H9 (cell line): ENCODE measurements at regions not wholly inside any gene's neighbourhood (a gene's known extent, or its start where the extent isn't known, plus 50 kb on each side); places are given as distances from the start of the nearest gene placed in this dataset.

Experiments
- DNase-seq: peaks from one replicate; pipeline ENCODE4 v3.0.0-alpha.2; 2017
- H2AFZ ChIP-seq: one replicate; pipeline ENCODE4 v1.6.1; 2013; ENCODE audit warnings: mild to moderate bottlenecking, low read length, control low read depth, moderate library complexity
- H2AK5ac ChIP-seq: 2 replicates; pipeline ENCODE4 v1.6.1; 2013; ENCODE audit warnings: low read length, control low read depth, mixed read lengths; ENCODE audit not compliant: insufficient read length
- H2BK120ac ChIP-seq: one replicate; pipeline ENCODE4 v1.6.1; 2013; ENCODE audit warnings: low read depth, mild to moderate bottlenecking, low read length, control low read depth, inconsistent platforms; ENCODE audit not compliant: poor library complexity, severe bottlenecking
- H2BK12ac ChIP-seq: 2 replicates; pipeline ENCODE4 v1.6.1; 2013; ENCODE audit warnings: low read length, control low read depth, mixed read lengths, low read depth; ENCODE audit not compliant: insufficient read length
- H2BK15ac ChIP-seq: 2 replicates; pipeline ENCODE4 v1.6.1; 2013; ENCODE audit warnings: low read depth, low read length, control low read depth
- H2BK20ac ChIP-seq: one replicate; pipeline ENCODE4 v1.6.1; 2013; ENCODE audit warnings: low read depth, mild to moderate bottlenecking, low read length, control low read depth, inconsistent platforms; ENCODE audit not compliant: poor library complexity, severe bottlenecking
- H2BK5ac ChIP-seq: 2 replicates; pipeline ENCODE4 v1.6.1; 2013; ENCODE audit warnings: low read length, control low read depth, mixed read lengths; ENCODE audit not compliant: insufficient read length
- H3K14ac ChIP-seq: 2 replicates; pipeline ENCODE4 v1.6.1; 2013; ENCODE audit warnings: low read length, control low read depth; ENCODE audit not compliant: insufficient read depth
- H3K18ac ChIP-seq: 2 replicates; pipeline ENCODE4 v1.6.1; 2013; ENCODE audit warnings: low read depth, mild to moderate bottlenecking, mixed read lengths, low read length, control low read depth; ENCODE audit not compliant: insufficient read length
- H3K23ac ChIP-seq: 2 replicates; pipeline ENCODE4 v1.6.1; 2013; ENCODE audit warnings: low read length, control low read depth, mixed read lengths, low read depth; ENCODE audit not compliant: insufficient read length
- H3K23me2 ChIP-seq: 2 replicates; pipeline ENCODE4 v1.6.1; 2013; ENCODE audit warnings: low read depth, mild to moderate bottlenecking, mixed read lengths, low read length, control low read depth; ENCODE audit not compliant: insufficient read length, poor library complexity, severe bottlenecking
- H3K27ac ChIP-seq: 2 replicates; pipeline ENCODE4 v1.5.1; 2013; ENCODE audit warnings: low read length, control low read depth, mixed read lengths, low read depth; ENCODE audit not compliant: insufficient read length
- H3K27me3 ChIP-seq: 2 replicates; pipeline ENCODE4 v1.6.1; 2013; ENCODE audit warnings: low read length, control low read depth, inconsistent platforms; ENCODE audit not compliant: insufficient read depth
- H3K4ac ChIP-seq: 2 replicates; pipeline ENCODE4 v1.6.1; 2013; ENCODE audit warnings: low read depth, mild to moderate bottlenecking, control low read depth, inconsistent platforms, low read length, moderate library complexity
- H3K4me1 ChIP-seq: 2 replicates; pipeline ENCODE4 v1.6.1; 2013; ENCODE audit warnings: low read length, control low read depth, inconsistent platforms; ENCODE audit not compliant: insufficient read depth
- H3K4me2 ChIP-seq: 2 replicates; pipeline ENCODE4 v1.6.1; 2013; ENCODE audit warnings: low read length, control low read depth, mixed read lengths; ENCODE audit not compliant: insufficient read length, insufficient read depth
- H3K56ac ChIP-seq: 2 replicates; pipeline ENCODE4 v1.6.1; 2013; ENCODE audit warnings: low read depth, mild to moderate bottlenecking, mixed read lengths, low read length, control low read depth; ENCODE audit not compliant: insufficient read length
- H3K79me1 ChIP-seq: 2 replicates; pipeline ENCODE4 v1.6.1; 2013; ENCODE audit warnings: low read depth, mild to moderate bottlenecking, moderate library complexity, low read length, control low read depth, inconsistent platforms; ENCODE audit not compliant: insufficient read depth, poor library complexity, severe bottlenecking
- H3K79me2 ChIP-seq: 2 replicates; pipeline ENCODE4 v1.6.1; 2013; ENCODE audit warnings: low read length, control low read depth, inconsistent platforms; ENCODE audit not compliant: insufficient read depth
- H3K9ac ChIP-seq: 2 replicates; pipeline ENCODE4 v1.6.1; 2013; ENCODE audit warnings: low read length, control low read depth, mixed read lengths; ENCODE audit not compliant: insufficient read length; ENCODE audit errors: extremely low read depth
- H3K9me3 ChIP-seq: one replicate; pipeline ENCODE4 v1.6.1; 2013; ENCODE audit warnings: low read depth, low read length, inconsistent platforms; ENCODE audit not compliant: control insufficient read depth
- H3T11ph ChIP-seq: one replicate; pipeline ENCODE4 v1.6.1; 2013; ENCODE audit warnings: mild to moderate bottlenecking, low read length, control low read depth, inconsistent platforms
- H4K20me1 ChIP-seq: one replicate; pipeline ENCODE4 v1.6.1; 2013; ENCODE audit not compliant: control insufficient read depth, insufficient read length, insufficient read depth
- H4K5ac ChIP-seq: 2 replicates; pipeline ENCODE4 v1.6.1; 2013; ENCODE audit warnings: low read depth, mild to moderate bottlenecking, mixed read lengths, low read length, control low read depth; ENCODE audit not compliant: insufficient read length
- H4K8ac ChIP-seq: replicated peaks from 2 replicates; pipeline ENCODE4 v1.6.1; 2013; ENCODE audit warnings: low read length, control low read depth, mixed read lengths, low read depth; ENCODE audit not compliant: insufficient read length
- H4K91ac ChIP-seq: 2 replicates; pipeline ENCODE4 v1.6.1; 2013; ENCODE audit warnings: low read depth, mild to moderate bottlenecking, moderate library complexity, mixed read lengths, low read length, control low read depth; ENCODE audit not compliant: insufficient read length
- H3K27ac Mint-ChIP-seq, 3 experiments: 2 replicates in 2 of 3; 3 replicates in 1 of 3; pipeline ENCODE4 v1.8.0; 2020 to 2021; ENCODE audit warnings: mixed read lengths in 3 of 3, mild to moderate bottlenecking in 1 of 3, moderate library complexity in 1 of 3
- H3K27me3 Mint-ChIP-seq: 2 replicates; pipeline ENCODE4 v1.8.0; 2021; ENCODE audit warnings: low read depth, mild to moderate bottlenecking, moderate library complexity, mixed read lengths
- H3K36me3 Mint-ChIP-seq, 3 experiments: 2 replicates in 2 of 3; 3 replicates in 1 of 3; pipeline ENCODE4 v1.8.0; 2020 to 2021; ENCODE audit warnings: low read depth in 3 of 3, mixed read lengths in 3 of 3; ENCODE audit not compliant: insufficient read depth in 1 of 3
- H3K4me1 Mint-ChIP-seq, 2 experiments: 2 replicates each; pipeline ENCODE4 v1.8.0; 2020; ENCODE audit warnings: mixed read lengths in 2 of 2
- H3K4me3 Mint-ChIP-seq, 2 experiments: 2 replicates in 1 of 2; 3 replicates in 1 of 2; pipeline ENCODE4 v1.8.0; 2020 to 2021; ENCODE audit warnings: mild to moderate bottlenecking in 2 of 2, mixed read lengths in 2 of 2, moderate library complexity in 1 of 2
- H3K9me3 Mint-ChIP-seq, 2 experiments: 2 replicates in 1 of 2; 3 replicates in 1 of 2; pipeline ENCODE4 v1.8.0; 2020; ENCODE audit warnings: mild to moderate bottlenecking in 2 of 2, mixed read lengths in 2 of 2, moderate library complexity in 1 of 2
- CTCF ChIP-seq: fragments of 200-600 bp; sonication (generic); conservative IDR thresholded peaks from 3 replicates; pipeline ENCODE4 v1.8.0; 2021; ENCODE audit warnings: antibody characterized with exemption, mild to moderate bottlenecking
- WGBS: extraction: QIAGEN DNeasy Blood & Tissue Kit; methylation state at CpG from one replicate; pipeline ENCODE4 v1.1.7; 2013; ENCODE audit warnings: missing lambda C conversion rate, low lambda C conversion rate, mixed read lengths; ENCODE audit not compliant: insufficient read length; ENCODE audit errors: extremely low coverage; 5-methylcytosine and 5-hydroxymethylcytosine counted together

- no peak overlapping the region for H4K8ac ChIP-seq
- no peaks in the 10 kb centered on the region for H3K79me1 ChIP-seq
- H3K4me3 Mint-ChIP-seq = no peak overlapping the region
- H2BK120ac ChIP-seq = no peak overlapping the region
- H3K27me3 Mint-ChIP-seq = no peaks in the 10 kb centered on the region
- no peak for TF ChIP-seq CTCF
- no peak overlapping the region for H2BK5ac ChIP-seq
- no peaks in the 10 kb centered on the region for H3K79me2 ChIP-seq
- H3K4me1 Mint-ChIP-seq = peaks cover 0 to under 1% of the 10 kb centered on the region in 2 experiments; a peak in 2 of 4 replicates
- H3K18ac ChIP-seq = no peak overlapping the region
- H4K91ac ChIP-seq = no peak overlapping the region
- H3K14ac ChIP-seq = no peak overlapping the region
- H2BK12ac ChIP-seq = no peak overlapping the region
- no peak overlapping the region for H3K56ac ChIP-seq
- H3T11ph ChIP-seq = no peak overlapping the region
- H3K23me2 ChIP-seq = no peaks in the 10 kb centered on the region
- H3K9ac ChIP-seq = no peak overlapping the region
- H2BK15ac ChIP-seq = no peak overlapping the region
- no peaks in the 10 kb centered on the region for H3K27me3 ChIP-seq
- no peak overlapping the region for H2AFZ ChIP-seq
- no peaks in the 10 kb centered on the region for H3K9me3 Mint-ChIP-seq
- no peak overlapping the region for H3K4me2 ChIP-seq
- no peak overlapping the region for H3K27ac Mint-ChIP-seq
- no peak for DNase-seq
- no peaks in the 10 kb centered on the region for H4K20me1 ChIP-seq
- H3K27ac ChIP-seq = no peak overlapping the region
- no peak overlapping the region for H3K4ac ChIP-seq
- H2BK20ac ChIP-seq = no peak overlapping the region
- no CpG with 5 or more reads among the region's 1 CpG for WGBS
- H3K4me1 ChIP-seq = no peaks in the 10 kb centered on the region
- H2AK5ac ChIP-seq = no peak overlapping the region
- H3K9me3 ChIP-seq = no peaks in the 10 kb centered on the region
- no peak overlapping the region for H3K23ac ChIP-seq
- H4K5ac ChIP-seq = no peak overlapping the region
- no peaks in the 10 kb centered on the region for H3K36me3 Mint-ChIP-seq
These were observed 64.1 kb downstream of the C11orf87 start for GRCh38 chr11:109486129-109486528.
